H1 (cell line): ENCODE measurements at regions not wholly inside any gene's neighbourhood (a gene's known extent, or its start where the extent isn't known, plus 50 kb on each side); places are given as distances from the start of the nearest gene placed in this dataset.

Source experiments
- CTCF ChIA-PET: fragments of 300-600 bp; sonication (Branson Sonifier 250); formaldehyde crosslinking; loops from one replicate; lab custom pipeline; 2021; ENCODE audit not compliant: partially characterized antibody; lab: Charles Lee
- POLR2A ChIA-PET: fragments of 300-600 bp; sonication (Branson Sonifier 250); formaldehyde crosslinking; loops from one replicate; lab custom pipeline; 2021; ENCODE audit warnings: inconsistent platforms; ENCODE audit not compliant: partially characterized antibody; lab: Charles Lee
- DNase-seq, 2 experiments: peaks; one replicate each; pipeline versions ENCODE4 v3.0.0 to v3.0.0-alpha.2; 2010 to 2022; ENCODE audit warnings: low spot score in 2 of 2, low read depth in 1 of 2, mixed read lengths in 1 of 2
- FAIRE-seq: peaks from 2 replicates; lab custom pipeline; 2011; peaks lifted over from hg19 to GRCh38; lab: Jason Lieb, UNC
- H2AFZ ChIP-seq: 2 replicates; pipeline ENCODE4 v1.8.1; 2012; ENCODE audit warnings: low read length, inconsistent platforms
- H2AK5ac ChIP-seq: 2 replicates; pipeline ENCODE4 v1.6.1; 2013; ENCODE audit warnings: low read depth, low read length
- H2BK120ac ChIP-seq: replicated peaks from 2 replicates; pipeline ENCODE3; 2013; ENCODE audit warnings: low read depth, low read length, inconsistent platforms
- H2BK12ac ChIP-seq: 2 replicates; pipeline ENCODE4 v1.6.1; 2013; ENCODE audit warnings: low read depth, low read length
- H2BK15ac ChIP-seq: 2 replicates; pipeline ENCODE4 v1.6.1; 2013; ENCODE audit warnings: low read length
- H2BK20ac ChIP-seq: 2 replicates; pipeline ENCODE4 v1.6.1; 2013; ENCODE audit warnings: low read length
- H2BK5ac ChIP-seq: 2 replicates; pipeline ENCODE4 v1.6.1; 2013; ENCODE audit warnings: low read depth, low read length
- H3K14ac ChIP-seq: 2 replicates; pipeline ENCODE4 v1.6.1; 2013; ENCODE audit warnings: inconsistent platforms; ENCODE audit not compliant: insufficient read length
- H3K18ac ChIP-seq: 2 replicates; pipeline ENCODE4 v1.6.1; 2013; ENCODE audit warnings: low read length; ENCODE audit errors: extremely low read depth
- H3K23ac ChIP-seq: 2 replicates; pipeline ENCODE4 v1.6.1; 2013; ENCODE audit warnings: inconsistent platforms; ENCODE audit not compliant: insufficient read length
- H3K23me2 ChIP-seq: 2 replicates; pipeline ENCODE4 v1.6.1; 2013; ENCODE audit warnings: low read depth, low read length
- H3K27ac ChIP-seq: 2 replicates; pipeline ENCODE4 v1.6.1; 2011; ENCODE audit warnings: low read depth, low read length, inconsistent platforms
- H3K27me3 ChIP-seq, 4 experiments: replicated peaks in 1 of 4; 1 replicate in 1 of 4; 2 replicates in 3 of 4; pipeline versions ENCODE4 v1.6.1 to v1.8.1; 2011 to 2013; ENCODE audit warnings: low read length in 3 of 4, mild to moderate bottlenecking in 3 of 4, inconsistent platforms in 2 of 4, mixed read lengths in 2 of 4, moderate library complexity in 1 of 4; ENCODE audit not compliant: control insufficient read depth in 3 of 4, insufficient read depth in 3 of 4; ENCODE audit errors: extremely low read depth in 1 of 4
- H3K36me3 ChIP-seq, 4 experiments: 2 replicates each; pipeline versions ENCODE4 v1.6.1 to v1.8.1; 2011 to 2013; ENCODE audit warnings: mild to moderate bottlenecking in 4 of 4, low read length in 3 of 4, moderate library complexity in 2 of 4, control low read depth in 1 of 4, inconsistent platforms in 1 of 4; ENCODE audit not compliant: insufficient read depth in 4 of 4, control insufficient read depth in 2 of 4
- H3K4ac ChIP-seq: replicated peaks from 2 replicates; pipeline ENCODE3; 2013; ENCODE audit warnings: low read length, low read depth, mixed read lengths, inconsistent platforms; ENCODE audit not compliant: insufficient read length
- H3K4me1 ChIP-seq, 4 experiments: replicated peaks in 1 of 4; 1 replicate in 1 of 4; 2 replicates in 3 of 4; pipeline versions ENCODE4 v1.6.1 to v1.8.1; 2011 to 2013; ENCODE audit warnings: low read length in 3 of 4, inconsistent platforms in 2 of 4, mixed read lengths in 1 of 4; ENCODE audit not compliant: insufficient read depth in 4 of 4, control insufficient read depth in 3 of 4
- H3K4me2 ChIP-seq, 2 experiments: 2 replicates each; pipeline versions ENCODE4 v1.6.1 to v1.8.1; 2011 to 2013; ENCODE audit warnings: low read depth in 2 of 2, low read length in 2 of 2, control low read depth in 1 of 2, inconsistent platforms in 1 of 2, mild to moderate bottlenecking in 1 of 2; ENCODE audit not compliant: insufficient read depth in 1 of 2
- H3K4me3 ChIP-seq, 4 experiments: fragments of 200-600, 300-600 bp in 1 of 4; sonication (generic), shearing (Covaris generic), sonication (Bioruptor Twin) in 1 of 4; 2 replicates each; pipeline versions ENCODE4 v1.5.1 to v1.8.1; 2011 to 2016; ENCODE audit warnings: low read length in 4 of 4, low read depth in 3 of 4, control low read depth in 2 of 4, inconsistent platforms in 2 of 4, mild to moderate bottlenecking in 2 of 4, mixed read lengths in 1 of 4, moderate library complexity in 1 of 4; ENCODE audit not compliant: insufficient read depth in 2 of 4; ENCODE audit errors: extremely low read depth in 1 of 4
- H3K56ac ChIP-seq: replicated peaks from 2 replicates; pipeline ENCODE3; 2013; ENCODE audit warnings: low read depth, mild to moderate bottlenecking, mixed read lengths, low read length, inconsistent platforms; ENCODE audit not compliant: insufficient read length
- H3K79me1 ChIP-seq: 2 replicates; pipeline ENCODE4 v1.6.1; 2013; ENCODE audit warnings: low read depth, low read length, control low read depth
- H3K79me2 ChIP-seq, 2 experiments: 2 replicates each; pipeline versions ENCODE4 v1.6.1 to v1.8.1; 2012 to 2013; ENCODE audit warnings: low read length in 2 of 2, mild to moderate bottlenecking in 2 of 2, inconsistent platforms in 1 of 2; ENCODE audit not compliant: insufficient read depth in 2 of 2, control insufficient read depth in 1 of 2
- H3K9ac ChIP-seq, 4 experiments: replicated peaks in 1 of 4; 1 replicate in 1 of 4; 2 replicates in 3 of 4; pipeline versions ENCODE4 v1.6.1 to v1.8.1; 2011 to 2013; ENCODE audit warnings: low read depth in 3 of 4, low read length in 3 of 4, control low read depth in 2 of 4, mild to moderate bottlenecking in 2 of 4, moderate library complexity in 2 of 4, inconsistent platforms in 1 of 4; ENCODE audit errors: extremely low read depth in 1 of 4
- H3K9me3 ChIP-seq, 2 experiments: 2 replicates each; pipeline versions ENCODE4 v1.6.1 to v1.8.1; 2012 to 2013; ENCODE audit warnings: mild to moderate bottlenecking in 2 of 2, moderate library complexity in 2 of 2, control low read depth in 1 of 2, inconsistent platforms in 1 of 2, low read depth in 1 of 2, low read length in 1 of 2, mixed read lengths in 1 of 2; ENCODE audit not compliant: insufficient read depth in 2 of 2
- H4K20me1 ChIP-seq, 2 experiments: replicated peaks in 1 of 2; 2 replicates each; pipeline versions ENCODE3 to v1.8.1; 2011 to 2013; ENCODE audit warnings: inconsistent platforms in 2 of 2, low read length in 2 of 2, mild to moderate bottlenecking in 1 of 2; ENCODE audit not compliant: insufficient read depth in 2 of 2, control insufficient read depth in 1 of 2
- H4K5ac ChIP-seq: 2 replicates; pipeline ENCODE4 v1.6.1; 2013; ENCODE audit warnings: low read length, low read depth, mixed read lengths, inconsistent platforms; ENCODE audit not compliant: insufficient read length
- H4K8ac ChIP-seq: 2 replicates; pipeline ENCODE4 v1.8.0; 2013; ENCODE audit warnings: mild to moderate bottlenecking, moderate library complexity, low read length, inconsistent platforms; ENCODE audit not compliant: insufficient read depth; ENCODE audit errors: extremely low read depth
- H4K91ac ChIP-seq: replicated peaks from 2 replicates; pipeline ENCODE3; 2013; ENCODE audit warnings: low read length, mixed read lengths, inconsistent platforms; ENCODE audit not compliant: insufficient read length
- CBX5 ChIP-seq: fragments of 300-800, 300-1000 bp; sonication (generic); IDR thresholded peaks from 2 replicates; pipeline ENCODE4 v1.7.1; 2016; ENCODE audit warnings: antibody characterized with exemption, low read length, low read depth
- CTBP2 ChIP-seq: IDR thresholded peaks from 2 replicates; pipeline ENCODE4 v1.7.0; 2011; ENCODE audit warnings: borderline replicate concordance, mild to moderate bottlenecking, moderate library complexity, mixed read lengths, low read length; ENCODE audit not compliant: insufficient read depth, insufficient read length
- CTCF ChIP-seq, 3 experiments: IDR thresholded peaks; 1 replicate in 2 of 3; 2 replicates in 1 of 3; pipeline versions ENCODE4 v1.5.1 to v1.6.1; 2011; ENCODE audit warnings: low read length in 3 of 3, mild to moderate bottlenecking in 3 of 3, inconsistent platforms in 2 of 3, low read depth in 1 of 3, moderate library complexity in 1 of 3; ENCODE audit not compliant: insufficient read depth in 1 of 3; ENCODE audit errors: control extremely low read depth in 1 of 3
- EGR1 ChIP-seq: IDR thresholded peaks from 2 replicates; pipeline ENCODE4 v1.6.1; 2011; ENCODE audit warnings: low read depth, low read length, borderline replicate concordance
- JUN ChIP-seq: IDR thresholded peaks from 2 replicates; pipeline ENCODE4 v1.6.1; 2011; ENCODE audit warnings: low read depth, mild to moderate bottlenecking, improper control_type of control experiment, low read length
- KDM1A ChIP-seq: fragments of 200-600, 300-600 bp; sonication (generic); IDR thresholded peaks from 2 replicates; pipeline ENCODE4 v1.7.1; 2016; ENCODE audit warnings: mild to moderate bottlenecking, low read length, borderline replicate concordance
- MAFK ChIP-seq: IDR thresholded peaks from 2 replicates; pipeline ENCODE4 v1.6.1; 2012; ENCODE audit warnings: low read depth, mild to moderate bottlenecking, improper control_type of control experiment, low read length
- RFX5 ChIP-seq: IDR thresholded peaks from 2 replicates; pipeline ENCODE4 v1.6.1; 2011; ENCODE audit warnings: low read depth, low read length, improper control_type of control experiment, borderline replicate concordance
- SIN3A ChIP-seq, 2 experiments: IDR thresholded peaks in 1 of 2; conservative IDR thresholded peaks in 1 of 2; 2 replicates each; pipeline ENCODE4 v1.6.1; 2011 to 2012; ENCODE audit warnings: low read length in 2 of 2, improper control_type of control experiment in 1 of 2, low read depth in 1 of 2, mild to moderate bottlenecking in 1 of 2
- SUZ12 ChIP-seq: fragments of 200-600 bp; sonication (generic); IDR thresholded peaks from 2 replicates; pipeline ENCODE4 v1.6.1; 2012; ENCODE audit warnings: mild to moderate bottlenecking, inconsistent platforms, low read length, moderate library complexity, mixed read lengths
- TAF1 ChIP-seq: IDR thresholded peaks from 2 replicates; pipeline ENCODE4 v1.6.1; 2011; ENCODE audit warnings: mild to moderate bottlenecking, low read depth, low read length
- ZNF274 ChIP-seq: IDR thresholded peaks from 2 replicates; pipeline ENCODE4 v1.7.0; 2012; ENCODE audit warnings: low read length, borderline replicate concordance; ENCODE audit errors: extremely low read depth
- WGBS, 2 experiments: shearing (Covaris generic) in 1 of 2; methylation state at CpG; one replicate each; pipeline versions ENCODE4 v1.1.6 to v1.1.7; 2013 to 2015; ENCODE audit warnings: low lambda C conversion rate in 2 of 2, mixed read lengths in 2 of 2, inconsistent platforms in 1 of 2, low coverage in 1 of 2, missing lambda C conversion rate in 1 of 2; ENCODE audit not compliant: insufficient replicate concordance in 2 of 2, insufficient coverage in 1 of 2, insufficient read length in 1 of 2; ENCODE audit errors: extremely low coverage in 1 of 2, missing lambda C conversion rate in 1 of 2; 5-methylcytosine and 5-hydroxymethylcytosine counted together

DNA sequence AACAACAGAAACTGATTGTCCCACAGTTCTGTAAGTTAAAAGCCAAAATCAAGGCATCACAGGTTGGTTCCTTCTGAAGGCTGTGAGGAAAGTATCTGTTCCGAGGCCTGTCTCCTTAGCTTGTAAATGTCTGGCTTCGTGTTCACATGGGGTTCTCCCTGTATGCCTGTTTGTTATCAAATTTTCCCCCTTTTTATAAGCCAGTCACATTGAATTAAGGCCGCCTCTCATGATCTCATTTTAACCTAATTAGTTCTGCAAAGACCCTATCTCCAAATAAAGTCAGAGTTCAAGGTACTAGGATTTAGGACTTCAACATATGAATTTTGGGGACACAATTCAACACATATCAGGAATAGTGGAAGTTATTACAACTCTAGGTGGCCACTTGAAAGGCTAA is 331.5 kb downstream of the PIK3R1 start:
- no peaks in the 10 kb centered on the region for H4K20me1 ChIP-seq
- no peaks in the 10 kb centered on the region for H3K79me2 ChIP-seq
- H3K4ac ChIP-seq, result no peak overlapping the region
- CTCF ChIA-PET, result no interaction called here
- no peaks in the 10 kb centered on the region for H3K36me3 ChIP-seq
- H2AFZ ChIP-seq, result no peak overlapping the region
- no peak overlapping the region for H2BK5ac ChIP-seq
- no peak overlapping the region for H4K8ac ChIP-seq
- no peak overlapping the region for H3K23ac ChIP-seq
- no peak overlapping the region for H3K14ac ChIP-seq
- H2BK120ac ChIP-seq, result no peak overlapping the region
- H4K5ac ChIP-seq, result no peak overlapping the region
- H3K27ac ChIP-seq, result no peak overlapping the region
- H3K9me3 ChIP-seq, result no peaks in the 10 kb centered on the region
- no peak overlapping the region for H3K4me3 ChIP-seq
- H2BK15ac ChIP-seq, result no peak overlapping the region
- POLR2A ChIA-PET, result no interaction called here
- no peaks in the 10 kb centered on the region for H3K27me3 ChIP-seq
- no peaks in the 10 kb centered on the region for H3K23me2 ChIP-seq
- no peak overlapping the region for H3K9ac ChIP-seq
- no peaks in the 10 kb centered on the region for H3K79me1 ChIP-seq
- no peak overlapping the region for H2BK20ac ChIP-seq
- WGBS, 2 experiments, result 92% methylated on average over 3 of the region's 3 CpGs; no CpG with 5 or more reads in 1 of the 2 experiments
- H2BK12ac ChIP-seq, result no peak overlapping the region
- no peak overlapping the region for H3K56ac ChIP-seq
- H4K91ac ChIP-seq, result no peak overlapping the region
- no peak for DNase-seq
- no peak overlapping the region for H2AK5ac ChIP-seq
- H3K4me2 ChIP-seq, result no peak overlapping the region
- H3K18ac ChIP-seq, result no peak overlapping the region
- no peak for FAIRE-seq
- no peaks in the 10 kb centered on the region for H3K4me1 ChIP-seq
- no peak for TF ChIP-seq MAFK
- no peak for TF ChIP-seq JUN
- no peak for TF ChIP-seq CTBP2
- no peak for TF ChIP-seq CTCF (IDR thresholded peaks at IDR 0.05; ENCODE audit: control extremely low read depth in 1 of 3, insufficient read depth in 1 of 3, low read depth in 1 of 3, low read length in 3 of 3)
- no peak for TF ChIP-seq CBX5
- no peak for TF ChIP-seq SUZ12
- no peak for TF ChIP-seq ZNF274
- TF ChIP-seq EGR1, result no peak
- no peak for TF ChIP-seq TAF1
- no peak for TF ChIP-seq SIN3A (conservative IDR thresholded peaks at IDR 0.05 in 1 of 2, IDR thresholded peaks at IDR 0.05 in 1 of 2; ENCODE audit: low read depth in 1 of 2, low read length in 2 of 2)
- no peak for TF ChIP-seq RFX5
- TF ChIP-seq KDM1A, result no peak
